B cell (primary cell): ENCODE measurements at regions not wholly inside any gene's neighbourhood (a gene's known extent, or its start where the extent isn't known, plus 50 kb on each side); places are given as distances from the start of the nearest gene placed in this dataset.

ENCODE experiments used
- ATAC-seq: fragments of 200-7000 bp; cut with Tn5 transposase; one replicate; pipeline ENCODE4 v1.10.0; 2021; ENCODE audit warnings: low read depth, mild to moderate bottlenecking, moderate number of reproducible peaks, moderate library complexity
- CTCF ChIA-PET: fragments of 350-600 bp; sonication (Branson Sonifier 250); formaldehyde crosslinking; loops from one replicate; lab custom pipeline; 2021; ENCODE audit warnings: antibody characterized with exemption, inconsistent platforms; lab: Charles Lee
- POLR2A ChIA-PET: fragments of 350-600 bp; sonication (Branson Sonifier 250); formaldehyde crosslinking; loops from one replicate; lab custom pipeline; 2021; ENCODE audit warnings: antibody characterized with exemption; lab: Charles Lee
- DNase-seq: peaks from one replicate; pipeline ENCODE4 v3.0.0; 2013
- H2AFZ ChIP-seq: 2 replicates; pipeline ENCODE4 v1.6.1; 2012; ENCODE audit warnings: mild to moderate bottlenecking, low read depth, low read length; ENCODE audit not compliant: insufficient read depth, poor library complexity, severe bottlenecking
- H3K27ac ChIP-seq, 2 donors: 1 replicate in 1 of 2; 2 replicates in 1 of 2; pipeline ENCODE4 v1.5.1; 2012 to 2013; ENCODE audit warnings: low read length in 2 of 2, mild to moderate bottlenecking in 2 of 2, moderate library complexity in 1 of 2
- H3K27me3 ChIP-seq, 4 experiments: fragments of 200-600 bp in 1 of 4; sonication (generic) in 1 of 4; replicated peaks in 1 of 4; 1 replicate in 2 of 4; 2 replicates in 2 of 4; pipeline versions ENCODE4 v1.6.1 to v1.7.0; 2013 to 2016; ENCODE audit warnings: low read length in 3 of 4, mild to moderate bottlenecking in 2 of 4, mixed read lengths in 1 of 4, moderate library complexity in 1 of 4; ENCODE audit not compliant: insufficient read depth in 4 of 4, control insufficient read depth in 3 of 4; ENCODE audit errors: control extremely low read depth in 1 of 4
- H3K36me3 ChIP-seq, 2 experiments: replicated peaks in 1 of 2; 1 replicate in 1 of 2; 2 replicates in 1 of 2; pipeline versions ENCODE4 v1.6.1 to v1.7.1; 2013; ENCODE audit warnings: low read length in 1 of 2; ENCODE audit not compliant: insufficient read depth in 2 of 2, control insufficient read depth in 1 of 2; ENCODE audit errors: control extremely low read depth in 1 of 2, extremely low read depth in 1 of 2
- H3K4me1 ChIP-seq, 2 donors: fragments of 200-600 bp in 1 of 2; sonication (generic) in 1 of 2; 1 replicate in 1 of 2; 2 replicates in 1 of 2; pipeline versions ENCODE4 v1.5.1 to v1.6.1; 2013 to 2017; ENCODE audit warnings: low read length in 2 of 2; ENCODE audit not compliant: control insufficient read depth in 2 of 2, insufficient read depth in 2 of 2
- H3K4me2 ChIP-seq: replicated peaks from 2 replicates; pipeline ENCODE3; 2012; ENCODE audit warnings: mild to moderate bottlenecking, low read depth, low read length; ENCODE audit not compliant: poor library complexity, severe bottlenecking
- H3K4me3 ChIP-seq, 5 experiments: fragments of 200-600 bp in 1 of 5; sonication (generic) in 1 of 5; 1 replicate in 3 of 5; 2 replicates in 2 of 5; pipeline versions ENCODE4 v1.5.1 to v1.7.0; 2011 to 2016; ENCODE audit warnings: low read length in 4 of 5, mild to moderate bottlenecking in 4 of 5, low read depth in 2 of 5, control low read depth in 1 of 5, moderate library complexity in 1 of 5; ENCODE audit not compliant: insufficient read depth in 1 of 5; ENCODE audit errors: control extremely low read depth in 1 of 5, extremely low read depth in 1 of 5
- H3K79me2 ChIP-seq: fragments of 200-600 bp; sonication (generic); one replicate; pipeline ENCODE4 v1.6.0; 2016; ENCODE audit warnings: low read length; ENCODE audit not compliant: control insufficient read depth, insufficient read depth
- H3K9ac ChIP-seq: fragments of 200-600 bp; sonication (generic); 2 replicates; pipeline ENCODE4 v1.6.1; 2017; ENCODE audit warnings: mild to moderate bottlenecking, low read length, moderate library complexity
- H3K9me3 ChIP-seq, 3 donors: one replicate each; pipeline versions ENCODE4 v1.6.1 to v1.7.1; 2013; ENCODE audit warnings: low read length in 2 of 3; ENCODE audit not compliant: control insufficient read depth in 2 of 3, insufficient read depth in 1 of 3; ENCODE audit errors: control extremely low read depth in 1 of 3
- H4K20me1 ChIP-seq: 2 replicates; pipeline ENCODE4 v1.6.0; 2012; ENCODE audit warnings: mild to moderate bottlenecking, low read length; ENCODE audit not compliant: insufficient read depth, control insufficient read depth, poor library complexity, severe bottlenecking
- H3K27ac Mint-ChIP-seq: one replicate; pipeline ENCODE4 v1.8.0; 2021; ENCODE audit warnings: mixed read lengths
- H3K27me3 Mint-ChIP-seq: one replicate; pipeline ENCODE4 v1.8.0; 2021; ENCODE audit warnings: mixed read lengths
- H3K4me1 Mint-ChIP-seq: one replicate; pipeline ENCODE4 v1.8.0; 2021; ENCODE audit warnings: mixed read lengths
- H3K4me3 Mint-ChIP-seq: one replicate; pipeline ENCODE4 v1.8.0; 2021; ENCODE audit warnings: mixed read lengths
- H3K9me3 Mint-ChIP-seq: one replicate; pipeline ENCODE4 v1.8.0; 2022; ENCODE audit warnings: mixed read lengths; ENCODE audit not compliant: insufficient read depth
- CTCF ChIP-seq: fragments of 200-600 bp; IDR thresholded peaks from one replicate; pipeline ENCODE4 v1.8.0; 2022; ENCODE audit warnings: antibody characterized with exemption, mild to moderate bottlenecking
- EZH2 ChIP-seq: IDR thresholded peaks from 2 replicates; pipeline ENCODE4 v1.6.1; 2012; ENCODE audit warnings: borderline replicate concordance, low read depth, mild to moderate bottlenecking, moderate library complexity, low read length; ENCODE audit not compliant: insufficient read depth, poor library complexity, severe bottlenecking
- WGBS: methylation state at CpG from one replicate; pipeline ENCODE4 v1.1.5; 2013; ENCODE audit warnings: missing lambda C conversion rate; ENCODE audit not compliant: insufficient coverage; 5-methylcytosine and 5-hydroxymethylcytosine counted together
- intact Hi-C: fragments of 100-400 bp; cut with micrococcal nuclease; formaldehyde crosslinking; loops from one replicate; pipeline ENCODE4 v1.10.0; 2022

GRCh38 chr20:10883166-10883565, 209.4 kb upstream of the JAG1 start:
- Mint-ChIP-seq H3K27me3 (no peaks in the 10 kb centered on the region), H3K27ac (no peak overlapping the region), H3K4me1 (no peaks in the 10 kb centered on the region), H3K4me3 (no peak overlapping the region), H3K9me3 (peaks cover 11% of the 10 kb centered on the region)
- Histone ChIP-seq H3K9me3 (no peaks in the 10 kb centered on the region), H3K79me2 (no peaks in the 10 kb centered on the region), H3K4me3 (no peak overlapping the region), H3K27me3 (no peaks in the 10 kb centered on the region), H3K9ac (no peak overlapping the region), H2AFZ (no peak overlapping the region), H3K36me3 (no peaks in the 10 kb centered on the region), H3K4me1 (no peaks in the 10 kb centered on the region), H4K20me1 (no peaks in the 10 kb centered on the region), H3K4me2 (no peak overlapping the region), H3K27ac (no peak overlapping the region)
- TF ChIP-seq EZH2 (no peak), CTCF (no peak)
- 15% methylated on average over 2 of the region's 3 CpGs for WGBS
- ChIA-PET POLR2A (no interaction called here), CTCF (no interaction called here)
- ATAC-seq (no peak), DNase-seq (no peak)
- intact Hi-C loops = no loop called here

GRCh38 chr20:10893321-10893720, 219.5 kb upstream of the JAG1 start:
- ChIA-PET CTCF (no interaction called here), POLR2A (no interaction called here)
- H3K9me3 ChIP-seq = peaks cover 0 to 4% (median 0%) of the 10 kb centered on the region in 3 donors
- no peaks in the 10 kb centered on the region for H3K4me1 ChIP-seq
- no peak overlapping the region for H3K9ac ChIP-seq
- WGBS = no CpG with 5 or more reads among the region's 3 CpGs
- Mint-ChIP-seq H3K4me3 (no peak overlapping the region), H3K27me3 (no peaks in the 10 kb centered on the region), H3K9me3 (no peaks in the 10 kb centered on the region), H3K4me1 (no peaks in the 10 kb centered on the region), H3K27ac (no peak overlapping the region)
- no peak for DNase-seq
- no peak overlapping the region for H2AFZ ChIP-seq
- no peak for ATAC-seq
- no peaks in the 10 kb centered on the region for H3K79me2 ChIP-seq
- H3K36me3 ChIP-seq = no peaks in the 10 kb centered on the region
- no peak overlapping the region for H3K4me3 ChIP-seq
- no peak overlapping the region for H3K4me2 ChIP-seq
- no peak overlapping the region for H3K27ac ChIP-seq
- TF ChIP-seq CTCF (no peak), EZH2 (no peak)
- intact Hi-C loops = no loop called here
- H3K27me3 ChIP-seq = no peaks in the 10 kb centered on the region
- no peaks in the 10 kb centered on the region for H4K20me1 ChIP-seq
